GM23338 (cell line): ENCODE measurements at regions not wholly inside any gene's neighbourhood (a gene's known extent, or its start where the extent isn't known, plus 50 kb on each side); places are given as distances from the start of the nearest gene placed in this dataset.

Experiments
- ATAC-seq: fragments of 200-7000 bp; cut with Tn5 transposase; 3 replicates; pipeline ENCODE4 v1.9.1; 2020
- DNase-seq: peaks from one replicate; pipeline ENCODE4 v3.0.0-alpha.2; 2015; ENCODE audit warnings: low spot score
- H2AFZ ChIP-seq: fragments of 200-600 bp; sonication (generic); 2 replicates; pipeline ENCODE4 v1.8.0; 2016; ENCODE audit warnings: antibody characterized with exemption, mild to moderate bottlenecking, moderate library complexity
- H3F3A ChIP-seq: fragments of 200-600 bp; sonication (generic); replicated peaks from 2 replicates; pipeline ENCODE4 v1.8.0; 2017; ENCODE audit warnings: antibody characterized with exemption, mixed run types, low read depth
- H3K27ac ChIP-seq: fragments of 200-600 bp; sonication (generic); 2 replicates; pipeline ENCODE4 v1.6.1; 2016; ENCODE audit warnings: low read depth
- H3K27me3 ChIP-seq: fragments of 200-600 bp; sonication (generic); 2 replicates; pipeline ENCODE4 v1.8.0; 2016; ENCODE audit warnings: mild to moderate bottlenecking, mixed run types, moderate library complexity; ENCODE audit not compliant: insufficient read depth
- H3K36me3 ChIP-seq: fragments of 200-600 bp; sonication (generic); 2 replicates; pipeline ENCODE4 v1.8.0; 2016; ENCODE audit warnings: mild to moderate bottlenecking; ENCODE audit not compliant: insufficient read depth
- H3K4me1 ChIP-seq: fragments of 200-600 bp; sonication (generic); 2 replicates; pipeline ENCODE4 v1.8.0; 2016; ENCODE audit warnings: mild to moderate bottlenecking, moderate library complexity; ENCODE audit not compliant: insufficient read depth
- H3K4me2 ChIP-seq: fragments of 200-600 bp; sonication (generic); 2 replicates; pipeline ENCODE4 v1.7.1; 2017; ENCODE audit warnings: mixed run types
- H3K4me3 ChIP-seq: fragments of 200-600 bp; sonication (generic); 2 replicates; pipeline ENCODE4 v1.6.1; 2016; ENCODE audit warnings: mixed run types
- H3K79me2 ChIP-seq: fragments of 200-600 bp; sonication (generic); replicated peaks from 2 replicates; pipeline ENCODE4 v1.8.0; 2017; ENCODE audit warnings: mild to moderate bottlenecking; ENCODE audit not compliant: insufficient read depth
- H3K9me2 ChIP-seq: fragments of 200-600 bp; sonication (generic); 2 replicates; pipeline ENCODE4 v1.8.0; 2017; ENCODE audit not compliant: insufficient read depth
- H4K20me1 ChIP-seq: fragments of 200-600 bp; sonication (generic); replicated peaks from 2 replicates; pipeline ENCODE4 v1.8.0; 2017; ENCODE audit warnings: mild to moderate bottlenecking; ENCODE audit not compliant: insufficient read depth
- H3K27ac Mint-ChIP-seq: 2 replicates; pipeline ENCODE4 v1.8.0; 2020; ENCODE audit warnings: inconsistent platforms, mild to moderate bottlenecking, moderate library complexity, mixed read lengths
- H3K27me3 Mint-ChIP-seq: 3 replicates; pipeline ENCODE4 v1.8.0; 2022; ENCODE audit warnings: low read depth, mild to moderate bottlenecking, moderate library complexity, mixed read lengths, inconsistent platforms; ENCODE audit not compliant: insufficient read depth, poor library complexity
- H3K36me3 Mint-ChIP-seq: 3 replicates; pipeline ENCODE4 v1.8.0; 2021; ENCODE audit warnings: low read depth, mild to moderate bottlenecking, inconsistent platforms, moderate library complexity, mixed read lengths
- H3K4me1 Mint-ChIP-seq: 3 replicates; pipeline ENCODE4 v1.8.0; 2020; ENCODE audit warnings: mild to moderate bottlenecking, inconsistent platforms, mixed read lengths
- H3K4me3 Mint-ChIP-seq: 3 replicates; pipeline ENCODE4 v1.8.0; 2021; ENCODE audit warnings: moderate library complexity, mild to moderate bottlenecking, inconsistent platforms, mixed read lengths
- H3K9me3 Mint-ChIP-seq: 3 replicates; pipeline ENCODE4 v1.8.0; 2020; ENCODE audit warnings: moderate library complexity, mild to moderate bottlenecking, inconsistent platforms, mixed read lengths
- CREB1 ChIP-seq: fragments of 250-450 bp; sonication (Bioruptor Pico); IDR thresholded peaks from 2 replicates; pipeline ENCODE4 v1.5.0; 2020; ENCODE audit warnings: low read depth, mild to moderate bottlenecking, moderate library complexity
- EZH2 ChIP-seq: fragments of 200-600 bp; sonication (generic); IDR thresholded peaks from one replicate; pipeline ENCODE4 v1.8.0; 2017; ENCODE audit warnings: antibody characterized with exemption, mild to moderate bottlenecking, low read depth; ENCODE audit not compliant: unreplicated experiment
- EZH2phosphoT487 ChIP-seq: fragments of 200-600 bp; sonication (generic); IDR thresholded peaks from one replicate; pipeline ENCODE4 v1.8.1; 2018; ENCODE audit warnings: antibody characterized with exemption; ENCODE audit not compliant: unreplicated experiment
- JUNB ChIP-seq: IDR thresholded peaks from one replicate; pipeline ENCODE4 v1.6.1; 2016; ENCODE audit warnings: antibody characterized with exemption; ENCODE audit not compliant: unreplicated experiment
- NANOG ChIP-seq: IDR thresholded peaks from 2 replicates; pipeline ENCODE4 v1.6.1; 2016; ENCODE audit warnings: antibody characterized with exemption, borderline replicate concordance
- POLR2AphosphoS5 ChIP-seq: IDR thresholded peaks from 2 replicates; pipeline ENCODE4 v1.6.1; 2016; ENCODE audit warnings: antibody characterized with exemption, low read depth
- STAT1 ChIP-seq: IDR thresholded peaks from one replicate; pipeline ENCODE4 v1.6.1; 2016; ENCODE audit warnings: antibody characterized with exemption; ENCODE audit not compliant: unreplicated experiment
- ZNF114 ChIP-seq: fragments of 250-450 bp; sonication (Bioruptor Pico); IDR thresholded peaks from 2 replicates; pipeline ENCODE4 v1.5.0; 2020; ENCODE audit warnings: mild to moderate bottlenecking, moderate library complexity
- ZNF331 ChIP-seq: fragments of 250-450 bp; sonication (Bioruptor Pico); IDR thresholded peaks from 2 replicates; pipeline ENCODE4 v1.5.0; 2020; ENCODE audit warnings: low read depth, mild to moderate bottlenecking, moderate library complexity
- TF ChIP-seq, protein P1 (sequence below), 2 experiments: fragments of 200-600 bp in 1 of 2; sonication (generic) in 1 of 2; conservative IDR thresholded peaks; 2 replicates each; pipeline versions ENCODE4 v1.5.1 to v1.6.1; 2016 to 2017; ENCODE audit warnings: antibody characterized with exemption in 2 of 2, low read depth in 2 of 2, mild to moderate bottlenecking in 2 of 2, moderate library complexity in 1 of 2
- TF ChIP-seq, protein P2 (sequence below): fragments of 250-450 bp; sonication (Bioruptor Pico); IDR thresholded peaks from 2 replicates; pipeline ENCODE4 v1.5.0; 2020; ENCODE audit warnings: mild to moderate bottlenecking, moderate library complexity
- TF ChIP-seq, protein P3 (sequence below): IDR thresholded peaks from one replicate; pipeline ENCODE4 v1.6.1; 2018; ENCODE audit warnings: antibody characterized with exemption; ENCODE audit not compliant: unreplicated experiment
- TF ChIP-seq, protein P4 (sequence below): IDR thresholded peaks from 2 replicates; pipeline ENCODE4 v1.6.1; 2016; ENCODE audit warnings: antibody characterized with exemption

DNA sequence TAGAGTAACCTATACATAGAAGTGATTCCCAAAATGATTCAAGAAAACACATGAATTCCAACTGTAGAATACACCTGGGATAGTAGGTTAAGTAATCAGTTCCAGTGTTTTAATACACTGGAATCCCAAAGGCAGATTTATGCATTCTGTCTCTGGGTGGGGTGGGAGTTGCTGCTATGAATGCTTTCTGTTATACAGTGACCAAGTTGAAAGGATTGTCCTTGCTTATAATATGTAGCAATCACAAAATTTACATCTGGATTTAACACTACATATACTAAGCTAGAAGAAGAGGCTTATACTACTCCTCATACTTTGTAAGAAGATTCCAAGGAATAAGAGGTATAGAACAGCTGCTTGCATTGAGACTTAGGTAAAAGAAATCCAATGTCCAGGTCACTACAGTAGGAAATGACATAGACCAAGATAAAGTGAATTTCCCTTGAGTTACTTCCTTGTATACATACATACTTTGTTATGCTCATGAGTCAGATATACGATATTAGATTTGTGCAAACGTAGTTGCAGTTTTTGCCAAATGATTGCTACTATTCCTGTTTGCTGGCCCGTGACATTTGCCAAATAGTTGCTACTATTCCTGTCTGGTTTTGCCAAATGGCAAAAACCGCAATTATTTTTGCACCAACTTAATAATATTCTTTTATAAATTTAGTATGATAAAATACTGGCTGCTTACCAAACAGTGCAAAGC, 210.5 kb upstream of the DIAPH2 start:
- no peaks in the 10 kb centered on the region for H3K9me2 ChIP-seq
- no peaks in the 10 kb centered on the region for H3K27me3 ChIP-seq
- H2AFZ ChIP-seq: no peak overlapping the region
- Mint-ChIP-seq H3K36me3 (no peaks in the 10 kb centered on the region), H3K27ac (no peak overlapping the region), H3K27me3 (no peaks in the 10 kb centered on the region), H3K4me3 (no peak overlapping the region), H3K4me1 (no peaks in the 10 kb centered on the region), H3K9me3 (no peaks in the 10 kb centered on the region)
- DNase-seq (no peak), ATAC-seq (no peak)
- no peaks in the 10 kb centered on the region for H3K4me1 ChIP-seq
- TF ChIP-seq POLR2AphosphoS5: no peak
- no peak for TF ChIP-seq EZH2
- no peak for TF ChIP-seq NANOG
- TF ChIP-seq EZH2phosphoT487: no peak
- TF ChIP-seq, protein P1, sequence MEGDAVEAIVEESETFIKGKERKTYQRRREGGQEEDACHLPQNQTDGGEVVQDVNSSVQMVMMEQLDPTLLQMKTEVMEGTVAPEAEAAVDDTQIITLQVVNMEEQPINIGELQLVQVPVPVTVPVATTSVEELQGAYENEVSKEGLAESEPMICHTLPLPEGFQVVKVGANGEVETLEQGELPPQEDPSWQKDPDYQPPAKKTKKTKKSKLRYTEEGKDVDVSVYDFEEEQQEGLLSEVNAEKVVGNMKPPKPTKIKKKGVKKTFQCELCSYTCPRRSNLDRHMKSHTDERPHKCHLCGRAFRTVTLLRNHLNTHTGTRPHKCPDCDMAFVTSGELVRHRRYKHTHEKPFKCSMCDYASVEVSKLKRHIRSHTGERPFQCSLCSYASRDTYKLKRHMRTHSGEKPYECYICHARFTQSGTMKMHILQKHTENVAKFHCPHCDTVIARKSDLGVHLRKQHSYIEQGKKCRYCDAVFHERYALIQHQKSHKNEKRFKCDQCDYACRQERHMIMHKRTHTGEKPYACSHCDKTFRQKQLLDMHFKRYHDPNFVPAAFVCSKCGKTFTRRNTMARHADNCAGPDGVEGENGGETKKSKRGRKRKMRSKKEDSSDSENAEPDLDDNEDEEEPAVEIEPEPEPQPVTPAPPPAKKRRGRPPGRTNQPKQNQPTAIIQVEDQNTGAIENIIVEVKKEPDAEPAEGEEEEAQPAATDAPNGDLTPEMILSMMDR (conservative IDR thresholded peaks at IDR 0.05; ENCODE audit: low read depth in 2 of 2): no peak
- TF ChIP-seq, protein P2, sequence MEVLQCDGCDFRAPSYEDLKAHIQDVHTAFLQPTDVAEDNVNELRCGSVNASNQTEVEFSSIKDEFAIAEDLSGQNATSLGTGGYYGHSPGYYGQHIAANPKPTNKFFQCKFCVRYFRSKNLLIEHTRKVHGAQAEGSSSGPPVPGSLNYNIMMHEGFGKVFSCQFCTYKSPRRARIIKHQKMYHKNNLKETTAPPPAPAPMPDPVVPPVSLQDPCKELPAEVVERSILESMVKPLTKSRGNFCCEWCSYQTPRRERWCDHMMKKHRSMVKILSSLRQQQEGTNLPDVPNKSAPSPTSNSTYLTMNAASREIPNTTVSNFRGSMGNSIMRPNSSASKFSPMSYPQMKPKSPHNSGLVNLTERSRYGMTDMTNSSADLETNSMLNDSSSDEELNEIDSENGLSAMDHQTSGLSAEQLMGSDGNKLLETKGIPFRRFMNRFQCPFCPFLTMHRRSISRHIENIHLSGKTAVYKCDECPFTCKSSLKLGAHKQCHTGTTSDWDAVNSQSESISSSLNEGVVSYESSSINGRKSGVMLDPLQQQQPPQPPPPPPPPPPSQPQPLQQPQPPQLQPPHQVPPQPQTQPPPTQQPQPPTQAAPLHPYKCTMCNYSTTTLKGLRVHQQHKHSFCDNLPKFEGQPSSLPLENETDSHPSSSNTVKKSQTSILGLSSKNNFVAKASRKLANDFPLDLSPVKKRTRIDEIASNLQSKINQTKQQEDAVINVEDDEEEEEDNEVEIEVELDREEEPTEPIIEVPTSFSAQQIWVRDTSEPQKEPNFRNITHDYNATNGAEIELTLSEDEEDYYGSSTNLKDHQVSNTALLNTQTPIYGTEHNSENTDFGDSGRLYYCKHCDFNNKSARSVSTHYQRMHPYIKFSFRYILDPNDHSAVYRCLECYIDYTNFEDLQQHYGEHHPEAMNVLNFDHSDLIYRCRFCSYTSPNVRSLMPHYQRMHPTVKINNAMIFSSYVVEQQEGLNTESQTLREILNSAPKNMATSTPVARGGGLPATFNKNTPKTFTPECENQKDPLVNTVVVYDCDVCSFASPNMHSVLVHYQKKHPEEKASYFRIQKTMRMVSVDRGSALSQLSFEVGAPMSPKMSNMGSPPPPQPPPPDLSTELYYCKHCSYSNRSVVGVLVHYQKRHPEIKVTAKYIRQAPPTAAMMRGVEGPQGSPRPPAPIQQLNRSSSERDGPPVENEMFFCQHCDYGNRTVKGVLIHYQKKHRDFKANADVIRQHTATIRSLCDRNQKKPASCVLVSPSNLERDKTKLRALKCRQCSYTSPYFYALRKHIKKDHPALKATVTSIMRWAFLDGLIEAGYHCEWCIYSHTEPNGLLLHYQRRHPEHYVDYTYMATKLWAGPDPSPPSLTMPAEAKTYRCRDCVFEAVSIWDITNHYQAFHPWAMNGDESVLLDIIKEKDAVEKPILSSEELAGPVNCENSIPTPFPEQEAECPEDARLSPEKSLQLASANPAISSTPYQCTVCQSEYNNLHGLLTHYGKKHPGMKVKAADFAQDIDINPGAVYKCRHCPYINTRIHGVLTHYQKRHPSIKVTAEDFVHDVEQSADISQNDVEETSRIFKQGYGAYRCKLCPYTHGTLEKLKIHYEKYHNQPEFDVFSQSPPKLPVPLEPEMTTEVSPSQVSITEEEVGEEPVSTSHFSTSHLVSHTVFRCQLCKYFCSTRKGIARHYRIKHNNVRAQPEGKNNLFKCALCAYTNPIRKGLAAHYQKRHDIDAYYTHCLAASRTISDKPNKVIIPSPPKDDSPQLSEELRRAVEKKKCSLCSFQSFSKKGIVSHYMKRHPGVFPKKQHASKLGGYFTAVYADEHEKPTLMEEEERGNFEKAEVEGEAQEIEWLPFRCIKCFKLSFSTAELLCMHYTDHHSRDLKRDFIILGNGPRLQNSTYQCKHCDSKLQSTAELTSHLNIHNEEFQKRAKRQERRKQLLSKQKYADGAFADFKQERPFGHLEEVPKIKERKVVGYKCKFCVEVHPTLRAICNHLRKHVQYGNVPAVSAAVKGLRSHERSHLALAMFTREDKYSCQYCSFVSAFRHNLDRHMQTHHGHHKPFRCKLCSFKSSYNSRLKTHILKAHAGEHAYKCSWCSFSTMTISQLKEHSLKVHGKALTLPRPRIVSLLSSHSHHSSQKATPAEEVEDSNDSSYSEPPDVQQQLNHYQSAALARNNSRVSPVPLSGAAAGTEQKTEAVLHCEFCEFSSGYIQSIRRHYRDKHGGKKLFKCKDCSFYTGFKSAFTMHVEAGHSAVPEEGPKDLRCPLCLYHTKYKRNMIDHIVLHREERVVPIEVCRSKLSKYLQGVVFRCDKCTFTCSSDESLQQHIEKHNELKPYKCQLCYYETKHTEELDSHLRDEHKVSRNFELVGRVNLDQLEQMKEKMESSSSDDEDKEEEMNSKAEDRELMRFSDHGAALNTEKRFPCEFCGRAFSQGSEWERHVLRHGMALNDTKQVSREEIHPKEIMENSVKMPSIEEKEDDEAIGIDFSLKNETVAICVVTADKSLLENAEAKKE (CRISPR knock-in tag): no peak
- no peak for TF ChIP-seq STAT1
- TF ChIP-seq ZNF331 (CRISPR knock-in tag): no peak
- TF ChIP-seq, protein P3, sequence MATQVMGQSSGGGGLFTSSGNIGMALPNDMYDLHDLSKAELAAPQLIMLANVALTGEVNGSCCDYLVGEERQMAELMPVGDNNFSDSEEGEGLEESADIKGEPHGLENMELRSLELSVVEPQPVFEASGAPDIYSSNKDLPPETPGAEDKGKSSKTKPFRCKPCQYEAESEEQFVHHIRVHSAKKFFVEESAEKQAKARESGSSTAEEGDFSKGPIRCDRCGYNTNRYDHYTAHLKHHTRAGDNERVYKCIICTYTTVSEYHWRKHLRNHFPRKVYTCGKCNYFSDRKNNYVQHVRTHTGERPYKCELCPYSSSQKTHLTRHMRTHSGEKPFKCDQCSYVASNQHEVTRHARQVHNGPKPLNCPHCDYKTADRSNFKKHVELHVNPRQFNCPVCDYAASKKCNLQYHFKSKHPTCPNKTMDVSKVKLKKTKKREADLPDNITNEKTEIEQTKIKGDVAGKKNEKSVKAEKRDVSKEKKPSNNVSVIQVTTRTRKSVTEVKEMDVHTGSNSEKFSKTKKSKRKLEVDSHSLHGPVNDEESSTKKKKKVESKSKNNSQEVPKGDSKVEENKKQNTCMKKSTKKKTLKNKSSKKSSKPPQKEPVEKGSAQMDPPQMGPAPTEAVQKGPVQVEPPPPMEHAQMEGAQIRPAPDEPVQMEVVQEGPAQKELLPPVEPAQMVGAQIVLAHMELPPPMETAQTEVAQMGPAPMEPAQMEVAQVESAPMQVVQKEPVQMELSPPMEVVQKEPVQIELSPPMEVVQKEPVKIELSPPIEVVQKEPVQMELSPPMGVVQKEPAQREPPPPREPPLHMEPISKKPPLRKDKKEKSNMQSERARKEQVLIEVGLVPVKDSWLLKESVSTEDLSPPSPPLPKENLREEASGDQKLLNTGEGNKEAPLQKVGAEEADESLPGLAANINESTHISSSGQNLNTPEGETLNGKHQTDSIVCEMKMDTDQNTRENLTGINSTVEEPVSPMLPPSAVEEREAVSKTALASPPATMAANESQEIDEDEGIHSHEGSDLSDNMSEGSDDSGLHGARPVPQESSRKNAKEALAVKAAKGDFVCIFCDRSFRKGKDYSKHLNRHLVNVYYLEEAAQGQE: no peak
- TF ChIP-seq JUNB: no peak
- TF ChIP-seq, protein P4, sequence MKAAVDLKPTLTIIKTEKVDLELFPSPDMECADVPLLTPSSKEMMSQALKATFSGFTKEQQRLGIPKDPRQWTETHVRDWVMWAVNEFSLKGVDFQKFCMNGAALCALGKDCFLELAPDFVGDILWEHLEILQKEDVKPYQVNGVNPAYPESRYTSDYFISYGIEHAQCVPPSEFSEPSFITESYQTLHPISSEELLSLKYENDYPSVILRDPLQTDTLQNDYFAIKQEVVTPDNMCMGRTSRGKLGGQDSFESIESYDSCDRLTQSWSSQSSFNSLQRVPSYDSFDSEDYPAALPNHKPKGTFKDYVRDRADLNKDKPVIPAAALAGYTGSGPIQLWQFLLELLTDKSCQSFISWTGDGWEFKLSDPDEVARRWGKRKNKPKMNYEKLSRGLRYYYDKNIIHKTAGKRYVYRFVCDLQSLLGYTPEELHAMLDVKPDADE: no peak
- no peak for TF ChIP-seq ZNF114 (CRISPR knock-in tag)
- TF ChIP-seq CREB1 (CRISPR knock-in tag): no peak
- no peak overlapping the region for H3K4me2 ChIP-seq
- no peak overlapping the region for H3K27ac ChIP-seq
- no peaks in the 10 kb centered on the region for H4K20me1 ChIP-seq
- no peaks in the 10 kb centered on the region for H3K79me2 ChIP-seq
- no peak overlapping the region for H3K4me3 ChIP-seq
- H3F3A ChIP-seq: no peaks in the 10 kb centered on the region
- no peaks in the 10 kb centered on the region for H3K36me3 ChIP-seq
